ENCODE measurements at regions not wholly inside any gene's neighbourhood (a gene's known extent, or its start where the extent isn't known, plus 50 kb on each side); places are given as distances from the start of the nearest gene placed in this dataset.
"Not testable (repeated sequence)": the region's sequence is repeated elsewhere in the genome, so short reads cannot be mapped to it uniquely, and the experiment has no call there.

DNA sequence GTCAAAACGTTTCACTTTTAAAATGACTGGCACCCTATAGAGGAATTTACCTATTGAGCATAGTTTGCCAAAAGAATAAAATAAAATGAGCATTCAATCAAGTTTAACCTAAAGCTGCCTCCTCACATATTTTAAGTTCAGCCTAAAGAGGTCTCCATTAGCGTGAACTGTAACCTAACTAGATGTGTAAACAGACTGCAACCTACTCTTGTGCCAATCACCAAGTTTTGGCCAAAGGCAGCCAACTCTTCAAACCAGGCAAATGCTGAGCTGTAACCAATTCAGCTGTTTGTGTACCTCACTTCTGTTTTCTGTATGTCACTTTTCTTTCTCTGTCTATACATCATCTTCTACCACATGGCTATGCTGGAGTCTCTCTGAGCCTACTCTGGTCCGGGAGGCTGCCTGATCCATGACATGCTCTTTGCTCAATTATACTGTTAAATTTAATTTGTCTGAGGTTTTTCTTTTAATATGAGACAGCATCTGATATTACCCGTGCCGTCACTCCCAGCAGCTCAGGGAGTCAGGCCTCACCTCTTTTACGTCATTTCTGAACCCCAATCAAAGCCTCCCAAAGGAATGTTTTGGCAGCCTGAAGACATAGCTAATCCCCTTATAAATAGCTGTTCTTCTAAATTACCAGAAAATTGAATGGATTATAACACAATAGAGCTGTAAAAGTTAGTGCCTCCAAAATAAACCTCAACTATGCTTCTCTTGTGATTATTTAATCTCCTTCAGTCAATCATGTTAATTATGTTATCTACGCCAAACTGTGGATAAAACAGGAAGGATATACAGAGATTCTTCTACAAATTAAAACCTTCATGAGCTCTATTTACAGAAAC lies 81.0 kb upstream of the NR5A2 start:
- WGBS: 90% methylated on average over 6 of the region's 7 CpGs
- Histone ChIP-seq H3K9me3 (ENCODE audit: insufficient read depth, low read depth, low read length) (no peaks in the 10 kb centered on the region), H3K9ac (ENCODE audit: low read depth, low read length) (no peak overlapping the region), H3K36me3 (ENCODE audit: insufficient read depth, low read length) (no peaks in the 10 kb centered on the region), H3K4me1 (ENCODE audit: insufficient read depth, low read length) (no peaks in the 10 kb centered on the region), H3K27ac (ENCODE audit: low read depth, low read length) (no peak overlapping the region), H3K27me3 (ENCODE audit: insufficient read depth, low read length) (no peaks in the 10 kb centered on the region), H3K4me3 (ENCODE audit: low read length) (no peak overlapping the region)

DNA sequence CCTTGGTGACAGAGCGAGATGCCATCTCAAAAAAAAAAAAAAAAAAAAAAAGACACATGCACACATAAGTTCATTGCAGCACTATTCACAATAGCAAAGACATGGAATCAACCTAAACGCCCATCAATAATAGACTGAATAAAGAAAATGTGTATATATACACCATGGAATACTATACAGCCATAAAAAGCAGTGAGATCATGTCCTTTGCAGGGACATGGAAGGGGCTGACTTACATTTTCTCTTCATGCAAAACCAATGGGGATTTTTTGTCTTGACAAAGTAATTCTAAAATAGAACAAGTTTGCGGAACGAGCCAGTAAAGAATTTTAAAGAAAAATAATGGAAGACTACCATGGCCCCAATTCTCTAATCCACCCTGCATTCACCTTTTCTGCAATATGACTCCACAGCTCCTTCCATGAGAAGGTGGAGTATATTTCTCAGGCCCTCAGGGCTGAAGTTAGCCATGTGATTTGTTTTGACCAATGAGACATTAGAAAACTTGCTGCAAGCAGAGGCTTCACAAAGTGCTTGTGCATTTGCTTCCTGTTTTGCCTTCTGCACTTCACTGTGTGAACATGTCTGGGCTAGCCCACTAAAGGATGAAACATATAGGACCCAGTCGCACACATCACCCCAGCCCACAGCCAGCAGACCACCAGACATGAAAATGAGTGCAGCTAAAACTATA lies 78.8 kb upstream of the NR5A2 start:
- WGBS: 91% methylated on average over 3 of the region's 5 CpGs
- H3K27ac ChIP-seq (ENCODE audit: low read depth, low read length): no peak overlapping the region

DNA sequence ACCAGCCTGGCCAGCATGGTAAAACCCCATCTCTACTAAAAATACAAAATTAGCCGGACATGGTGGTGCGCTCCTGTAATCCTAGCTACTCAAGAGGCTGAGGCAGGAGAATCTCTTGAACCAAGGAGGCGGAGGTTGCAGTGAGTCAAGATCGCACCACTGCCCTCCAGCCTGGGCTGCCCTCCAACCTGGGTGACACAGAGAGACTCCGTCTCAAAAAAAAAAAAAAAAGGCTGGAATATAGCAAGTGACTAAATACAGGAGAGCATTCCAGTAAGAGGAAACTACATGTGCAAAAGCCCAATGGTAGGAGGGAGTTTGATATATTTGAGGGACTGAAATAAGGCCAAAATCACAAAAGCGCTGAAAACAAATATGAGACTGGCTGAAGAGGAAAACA lies 76.5 kb upstream of the NR5A2 start:
- H3K4me1 ChIP-seq (ENCODE audit: insufficient read depth, low read length); H3K9me3 ChIP-seq (ENCODE audit: insufficient read depth, low read depth, low read length); H3K36me3 ChIP-seq (ENCODE audit: insufficient read depth, low read length); H3K4me3 ChIP-seq (ENCODE audit: low read length); H3K27ac ChIP-seq (ENCODE audit: low read depth, low read length); H3K27me3 ChIP-seq (ENCODE audit: insufficient read depth, low read length); H3K9ac ChIP-seq (ENCODE audit: low read depth, low read length): not testable (repeated sequence)
- 93% methylated on average over 6 of the region's 6 CpGs for WGBS

More for the DNA sequence above, 78.8 kb upstream of the NR5A2 start:
- H3K9ac ChIP-seq (ENCODE audit: low read depth, low read length): no peak overlapping the region
- H3K36me3 ChIP-seq (ENCODE audit: insufficient read depth, low read length): no peaks in the 10 kb centered on the region
- H3K9me3 ChIP-seq (ENCODE audit: insufficient read depth, low read depth, low read length): no peaks in the 10 kb centered on the region
- H3K4me1 ChIP-seq (ENCODE audit: insufficient read depth, low read length): no peaks in the 10 kb centered on the region
- H3K4me3 ChIP-seq (ENCODE audit: low read length): no peak overlapping the region
- H3K27me3 ChIP-seq (ENCODE audit: insufficient read depth, low read length): no peaks in the 10 kb centered on the region

DNA sequence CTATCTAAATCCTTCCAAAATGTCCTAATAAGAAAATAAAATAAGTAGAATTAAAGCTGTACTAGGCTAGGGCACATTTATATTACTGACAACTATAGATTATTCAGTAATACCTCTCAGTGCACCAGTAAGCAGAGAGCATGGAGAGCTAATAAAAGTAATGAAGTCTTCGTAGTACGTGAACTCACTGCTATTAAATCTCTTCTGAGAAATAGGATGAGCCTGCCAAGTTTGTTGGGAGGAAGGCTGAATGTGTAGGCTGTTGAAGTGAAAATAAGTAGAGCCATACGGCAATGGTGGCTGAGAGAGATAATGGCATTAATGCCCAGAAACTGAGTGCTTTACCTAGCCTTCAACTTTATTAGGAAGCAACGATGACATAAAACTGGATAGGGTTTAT lies 73.9 kb upstream of the NR5A2 start:
- Histone ChIP-seq H3K9ac (ENCODE audit: low read depth, low read length) (no peak overlapping the region), H3K36me3 (ENCODE audit: insufficient read depth, low read length) (no peaks in the 10 kb centered on the region), H3K9me3 (ENCODE audit: insufficient read depth, low read depth, low read length) (no peaks in the 10 kb centered on the region), H3K27me3 (ENCODE audit: insufficient read depth, low read length) (no peaks in the 10 kb centered on the region), H3K4me3 (ENCODE audit: low read length) (no peak overlapping the region), H3K27ac (ENCODE audit: low read depth, low read length) (no peak overlapping the region), H3K4me1 (ENCODE audit: insufficient read depth, low read length) (no peaks in the 10 kb centered on the region; the same call in 1 of the 2 replicates)
- 93% methylated on average over 3 of the region's 4 CpGs for WGBS

DNA sequence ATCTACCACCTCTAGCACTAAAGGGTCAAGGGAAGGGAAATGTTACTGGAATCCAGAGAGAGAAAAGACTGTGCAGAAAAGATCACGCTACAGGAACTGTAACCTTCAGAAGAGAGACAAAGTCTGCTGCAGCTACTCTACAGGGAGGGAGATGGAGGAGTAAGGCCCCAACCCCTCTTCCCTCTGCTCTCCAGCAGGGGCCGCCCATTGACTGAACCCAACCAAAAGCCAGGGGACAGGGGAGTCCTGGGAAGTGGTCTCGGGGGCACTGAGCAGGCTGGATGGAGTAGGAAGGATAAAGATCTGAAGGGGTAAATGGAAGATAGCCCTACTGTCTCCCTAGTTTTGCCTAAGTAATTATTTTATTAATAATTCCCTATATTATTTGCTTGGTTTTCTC lies 72.8 kb upstream of the NR5A2 start:
- 32% methylated on average over 3 of the region's 3 CpGs for WGBS
- H3K4me3 ChIP-seq (ENCODE audit: low read length): no peak overlapping the region
- no peaks in the 10 kb centered on the region for H3K36me3 ChIP-seq (ENCODE audit: insufficient read depth, low read length)
- no peak overlapping the region for H3K9ac ChIP-seq (ENCODE audit: low read depth, low read length)
- H3K27me3 ChIP-seq (ENCODE audit: insufficient read depth, low read length): no peaks in the 10 kb centered on the region
- H3K9me3 ChIP-seq (ENCODE audit: insufficient read depth, low read depth, low read length): no peaks in the 10 kb centered on the region
- H3K27ac ChIP-seq (ENCODE audit: low read depth, low read length): no peak overlapping the region
- H3K4me1 ChIP-seq (ENCODE audit: insufficient read depth, low read length): no peaks in the 10 kb centered on the region; the same call in 1 of the 2 replicates

DNA sequence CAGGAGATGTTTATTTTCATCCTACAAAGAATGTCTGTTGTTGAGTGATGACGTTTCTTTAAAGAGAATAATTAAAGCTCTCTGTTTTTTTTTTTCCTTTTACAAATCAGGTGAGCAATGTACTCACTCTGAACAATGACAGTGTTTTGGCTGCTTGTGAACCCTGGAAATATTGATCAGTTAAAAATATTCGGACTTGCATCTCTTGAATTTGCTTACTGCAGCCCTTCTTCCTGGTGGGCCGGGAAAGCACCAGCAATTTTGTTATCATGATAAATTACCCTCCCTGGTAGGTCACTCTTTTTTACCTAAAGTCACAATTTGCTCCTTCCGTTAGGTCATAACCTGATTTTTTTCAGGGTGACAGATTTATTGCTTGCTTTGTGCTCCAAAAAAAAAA lies 72.3 kb upstream of the NR5A2 start:
- no peak overlapping the region for H3K4me3 ChIP-seq (ENCODE audit: low read length)
- H3K9me3 ChIP-seq (ENCODE audit: insufficient read depth, low read depth, low read length): no peaks in the 10 kb centered on the region
- H3K9ac ChIP-seq (ENCODE audit: low read depth, low read length): no peak overlapping the region
- 80% methylated on average over 3 of the region's 4 CpGs for WGBS
- no peak overlapping the region for H3K27ac ChIP-seq (ENCODE audit: low read depth, low read length)
- no peaks in the 10 kb centered on the region; the same call in 1 of the 2 replicates for H3K4me1 ChIP-seq (ENCODE audit: insufficient read depth, low read length)
- H3K36me3 ChIP-seq (ENCODE audit: insufficient read depth, low read length): no peaks in the 10 kb centered on the region
- H3K27me3 ChIP-seq (ENCODE audit: insufficient read depth, low read length): no peaks in the 10 kb centered on the region

DNA sequence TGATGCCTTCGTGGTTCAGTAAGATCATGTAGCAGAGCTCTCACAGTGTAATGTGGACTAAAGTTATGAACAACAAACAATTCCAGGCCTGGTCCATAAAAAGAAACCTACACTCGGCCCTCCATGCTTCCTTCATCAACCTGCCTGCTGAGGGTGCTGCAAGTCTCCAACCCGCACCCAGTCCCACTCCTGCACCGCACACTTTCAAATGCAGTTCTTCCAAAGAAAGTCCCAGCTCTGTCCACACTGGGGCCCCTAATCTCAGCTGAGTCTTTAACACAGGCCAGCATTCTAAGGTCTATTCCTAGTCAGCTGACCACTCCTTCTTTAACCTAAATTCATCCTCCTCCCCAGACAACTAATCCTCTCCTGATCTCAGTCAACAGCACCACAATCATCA lies 71.5 kb upstream of the NR5A2 start:
- Histone ChIP-seq H3K27ac (ENCODE audit: low read depth, low read length) (no peak overlapping the region), H3K4me1 (ENCODE audit: insufficient read depth, low read length) (no peaks in the 10 kb centered on the region; the same call in 1 of the 2 replicates), H3K9ac (ENCODE audit: low read depth, low read length) (no peak overlapping the region), H3K9me3 (ENCODE audit: insufficient read depth, low read depth, low read length) (no peaks in the 10 kb centered on the region), H3K27me3 (ENCODE audit: insufficient read depth, low read length) (no peaks in the 10 kb centered on the region), H3K36me3 (ENCODE audit: insufficient read depth, low read length) (no peaks in the 10 kb centered on the region), H3K4me3 (ENCODE audit: low read length) (no peak overlapping the region)
- 75% methylated on average over 4 of the region's 4 CpGs for WGBS

DNA sequence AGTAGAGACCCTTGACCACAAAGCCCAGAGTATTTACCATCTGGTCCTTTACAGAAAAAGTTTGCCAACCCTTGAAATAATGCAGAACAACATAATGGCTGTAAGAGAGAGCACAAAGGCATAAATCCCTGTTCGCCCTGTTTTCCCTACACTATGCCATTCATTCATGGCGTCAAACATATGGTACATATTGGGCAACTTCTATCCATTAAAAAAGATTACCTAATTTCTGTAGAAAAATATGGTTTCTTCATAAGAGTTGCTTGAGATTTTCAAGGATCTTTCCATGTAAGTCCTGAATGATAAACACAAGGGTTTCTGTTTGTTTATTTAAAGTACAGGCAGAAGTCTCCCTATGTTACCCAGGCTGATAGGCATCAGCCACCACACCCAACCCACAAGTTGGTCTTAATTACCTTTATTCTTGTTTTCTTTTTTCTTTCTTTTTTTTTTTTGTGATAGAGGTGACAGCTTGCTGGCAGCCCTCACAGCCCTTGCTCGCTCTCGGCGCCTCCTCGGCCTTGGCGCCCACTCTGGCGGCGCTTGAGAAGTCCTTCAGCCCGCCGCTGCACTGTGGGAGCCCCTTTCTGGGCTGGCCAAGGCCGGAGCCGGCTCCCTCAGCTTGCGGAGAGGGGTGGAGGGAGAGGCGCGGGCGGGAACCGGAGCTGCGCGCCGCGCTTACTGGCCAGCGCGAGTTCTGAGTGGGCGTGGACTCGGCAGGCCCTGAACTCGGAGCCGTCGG lies 68.3 kb upstream of the NR5A2 start:
- H3K9ac ChIP-seq (ENCODE audit: low read depth, low read length): no peak overlapping the region
- H3K36me3 ChIP-seq (ENCODE audit: insufficient read depth, low read length): no peaks in the 10 kb centered on the region
- H3K4me1 ChIP-seq (ENCODE audit: insufficient read depth, low read length): no peaks in the 10 kb centered on the region; the same call in 1 of the 2 replicates
- H3K9me3 ChIP-seq (ENCODE audit: insufficient read depth, low read depth, low read length): no peaks in the 10 kb centered on the region
- H3K4me3 ChIP-seq (ENCODE audit: low read length): no peak overlapping the region
- H3K27ac ChIP-seq (ENCODE audit: low read depth, low read length): no peak overlapping the region
- WGBS: 97% methylated on average over 29 of the region's 29 CpGs
- no peaks in the 10 kb centered on the region for H3K27me3 ChIP-seq (ENCODE audit: insufficient read depth, low read length)

DNA sequence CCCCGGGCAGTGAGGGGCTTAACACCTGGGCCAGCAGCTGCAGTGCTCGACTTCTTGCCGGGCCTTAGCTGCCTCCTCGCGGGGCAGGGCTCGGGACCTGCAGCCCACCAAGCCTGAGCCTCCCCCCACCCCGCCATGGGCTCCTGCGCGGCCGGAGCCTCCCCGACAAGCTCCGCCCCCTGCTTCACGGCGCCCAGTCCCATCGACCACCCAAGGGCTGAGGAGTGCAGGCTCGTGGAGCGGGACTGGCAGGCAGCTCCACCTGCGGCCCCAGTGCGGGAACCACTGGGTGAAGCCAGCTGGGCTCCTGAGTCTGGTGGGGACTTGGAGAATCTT lies 67.8 kb upstream of the NR5A2 start:
- Histone ChIP-seq H3K27me3 (ENCODE audit: insufficient read depth, low read length) (no peaks in the 10 kb centered on the region), H3K27ac (ENCODE audit: low read depth, low read length) (no peak overlapping the region), H3K9me3 (ENCODE audit: insufficient read depth, low read depth, low read length) (no peaks in the 10 kb centered on the region), H3K9ac (ENCODE audit: low read depth, low read length) (no peak overlapping the region), H3K36me3 (ENCODE audit: insufficient read depth, low read length) (no peaks in the 10 kb centered on the region), H3K4me3 (ENCODE audit: low read length) (no peak overlapping the region), H3K4me1 (ENCODE audit: insufficient read depth, low read length) (no peaks in the 10 kb centered on the region; the same call in 1 of the 2 replicates)
- 95% methylated on average over 19 of the region's 19 CpGs for WGBS

DNA sequence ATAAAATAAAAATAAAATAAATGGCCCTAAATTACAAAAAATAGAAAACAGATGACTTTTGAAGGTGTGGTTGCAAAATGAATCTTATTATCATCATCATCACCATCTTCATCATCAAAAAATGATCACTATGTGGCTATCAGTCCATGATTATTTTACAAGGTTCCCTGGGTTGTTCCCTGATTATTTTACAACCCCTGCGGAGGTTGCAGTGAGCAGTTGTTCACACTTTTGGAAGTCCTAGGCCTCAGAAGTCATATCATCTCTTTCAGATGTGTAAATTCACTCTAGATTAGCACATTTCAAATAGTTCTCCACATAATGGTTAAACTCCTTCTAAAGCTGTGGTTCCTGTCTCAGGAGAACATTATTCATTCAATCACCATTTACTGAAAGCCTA lies 57.4 kb upstream of the NR5A2 start:
- H3K9ac ChIP-seq (ENCODE audit: low read depth, low read length): no peak overlapping the region
- H3K4me3 ChIP-seq (ENCODE audit: low read length): no peak overlapping the region
- H3K27me3 ChIP-seq (ENCODE audit: insufficient read depth, low read length): no peaks in the 10 kb centered on the region
- H3K9me3 ChIP-seq (ENCODE audit: insufficient read depth, low read depth, low read length): no peaks in the 10 kb centered on the region
- H3K27ac ChIP-seq (ENCODE audit: low read depth, low read length): no peak overlapping the region
- peaks cover 4% of the 10 kb centered on the region; the same call in 1 of the 2 replicates for H3K4me1 ChIP-seq (ENCODE audit: insufficient read depth, low read length)
- 80% methylated on average over 1 of the region's 1 CpG for WGBS
- no peaks in the 10 kb centered on the region for H3K36me3 ChIP-seq (ENCODE audit: insufficient read depth, low read length)

All from HUES64 (cell line).